RWPE2 (cell line): ENCODE measurements at regions not wholly inside any gene's neighbourhood (a gene's known extent, or its start where the extent isn't known, plus 50 kb on each side); places are given as distances from the start of the nearest gene placed in this dataset.
"Not testable (repeated sequence)": the region's sequence is repeated elsewhere in the genome, so short reads cannot be mapped to it uniquely, and the experiment has no call there.

ENCODE experiments used
- ATAC-seq: fragments of 200-7000 bp; cut with Tn5 transposase; 3 replicates; pipeline ENCODE4 v1.9.1; 2021; ENCODE audit warnings: low read depth
- DNase-seq: peaks from one replicate; pipeline ENCODE4 v3.0.0-alpha.2; 2020; ENCODE audit warnings: low spot score
- H3K27ac ChIP-seq: fragments of 450-650 bp; 2 replicates; pipeline ENCODE4 v1.5.1; 2017; ENCODE audit warnings: mild to moderate bottlenecking; ENCODE audit not compliant: poor library complexity, severe bottlenecking
- H3K27me3 ChIP-seq: fragments of 250-450 bp; sonication (Bioruptor Pico); 2 replicates; pipeline ENCODE4 v1.5.1; 2021; ENCODE audit warnings: mild to moderate bottlenecking, moderate library complexity; ENCODE audit not compliant: insufficient read depth, poor library complexity, severe bottlenecking
- H3K36me3 ChIP-seq: fragments of 250-450 bp; sonication (Bioruptor Pico); 2 replicates; pipeline ENCODE4 v1.5.1; 2020; ENCODE audit warnings: low read depth, mild to moderate bottlenecking, moderate library complexity
- H3K4me1 ChIP-seq: fragments of 250-450 bp; sonication (Bioruptor Pico); 2 replicates; pipeline ENCODE4 v1.5.1; 2021; ENCODE audit warnings: mild to moderate bottlenecking, moderate library complexity; ENCODE audit not compliant: insufficient read depth, poor library complexity, severe bottlenecking
- H3K4me3 ChIP-seq: fragments of 250-450 bp; sonication (Bioruptor Pico); 2 replicates; pipeline ENCODE4 v1.5.1; 2021; ENCODE audit warnings: mild to moderate bottlenecking, moderate library complexity; ENCODE audit not compliant: severe bottlenecking
- H3K9me3 ChIP-seq: fragments of 250-450 bp; sonication (Bioruptor Pico); 2 replicates; pipeline ENCODE4 v1.5.1; 2021; ENCODE audit warnings: mild to moderate bottlenecking, moderate library complexity; ENCODE audit not compliant: severe bottlenecking
- TF ChIP-seq, protein P1 (sequence below): fragments of 450-650 bp; IDR thresholded peaks from one replicate; pipeline ENCODE4 v1.5.1; 2017; ENCODE audit warnings: mild to moderate bottlenecking, moderate library complexity; ENCODE audit not compliant: poor library complexity, severe bottlenecking

DNA sequence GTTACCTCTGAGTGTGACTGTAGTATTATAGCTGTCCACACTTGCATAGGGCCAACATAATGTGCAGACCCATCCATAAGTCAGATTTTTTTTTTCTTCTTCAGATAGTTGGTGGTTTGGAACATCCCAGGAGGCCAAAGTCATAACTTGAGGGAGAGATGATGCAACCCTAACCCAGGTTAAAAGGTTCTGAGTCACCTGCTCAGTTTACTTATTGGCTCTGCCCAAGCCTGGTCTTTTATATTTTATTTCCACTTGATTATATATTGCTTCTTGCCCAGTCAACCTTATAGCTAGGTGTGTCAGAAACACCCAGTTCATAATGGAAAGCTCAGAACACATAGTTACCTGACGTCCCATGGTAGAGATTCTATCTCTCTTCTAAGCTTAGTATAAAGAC is 113.1 kb upstream of the PCSK1 start:
- Histone ChIP-seq H3K4me1 (peaks cover 11% of the 10 kb centered on the region), H3K4me3 (no peak overlapping the region), H3K27ac (peak overlapping the region; percentile 4), H3K9me3 (no peaks in the 10 kb centered on the region), H3K27me3 (no peaks in the 10 kb centered on the region), H3K36me3 (no peaks in the 10 kb centered on the region)
- DNase-seq (no peak), ATAC-seq (peak; percentile 88)
- TF ChIP-seq, protein P1, sequence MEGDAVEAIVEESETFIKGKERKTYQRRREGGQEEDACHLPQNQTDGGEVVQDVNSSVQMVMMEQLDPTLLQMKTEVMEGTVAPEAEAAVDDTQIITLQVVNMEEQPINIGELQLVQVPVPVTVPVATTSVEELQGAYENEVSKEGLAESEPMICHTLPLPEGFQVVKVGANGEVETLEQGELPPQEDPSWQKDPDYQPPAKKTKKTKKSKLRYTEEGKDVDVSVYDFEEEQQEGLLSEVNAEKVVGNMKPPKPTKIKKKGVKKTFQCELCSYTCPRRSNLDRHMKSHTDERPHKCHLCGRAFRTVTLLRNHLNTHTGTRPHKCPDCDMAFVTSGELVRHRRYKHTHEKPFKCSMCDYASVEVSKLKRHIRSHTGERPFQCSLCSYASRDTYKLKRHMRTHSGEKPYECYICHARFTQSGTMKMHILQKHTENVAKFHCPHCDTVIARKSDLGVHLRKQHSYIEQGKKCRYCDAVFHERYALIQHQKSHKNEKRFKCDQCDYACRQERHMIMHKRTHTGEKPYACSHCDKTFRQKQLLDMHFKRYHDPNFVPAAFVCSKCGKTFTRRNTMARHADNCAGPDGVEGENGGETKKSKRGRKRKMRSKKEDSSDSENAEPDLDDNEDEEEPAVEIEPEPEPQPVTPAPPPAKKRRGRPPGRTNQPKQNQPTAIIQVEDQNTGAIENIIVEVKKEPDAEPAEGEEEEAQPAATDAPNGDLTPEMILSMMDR, result no peak

DNA sequence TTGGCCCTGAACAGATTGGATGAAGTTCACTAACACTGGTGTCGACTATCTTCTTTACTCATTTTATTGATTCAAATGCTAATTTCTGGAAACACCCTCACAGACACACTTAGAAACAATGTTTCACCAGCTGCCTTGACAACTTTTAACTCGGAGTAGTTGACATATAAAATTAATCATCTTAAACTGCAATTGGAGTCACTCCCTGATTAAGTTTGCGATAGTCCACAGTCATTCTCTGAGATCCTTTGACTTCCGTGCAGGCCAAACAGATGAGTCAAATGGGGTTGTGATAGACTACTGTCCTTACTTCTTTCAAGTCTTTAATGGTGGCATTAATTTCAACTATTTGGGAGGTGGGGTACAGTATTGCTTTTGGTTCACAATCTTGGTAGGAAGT is 114.4 kb upstream of the PCSK1 start:
- TF ChIP-seq, protein P1, result no peak
- no peaks in the 10 kb centered on the region for H3K36me3 ChIP-seq
- no peaks in the 10 kb centered on the region for H3K27me3 ChIP-seq
- no peak for DNase-seq
- no peak for ATAC-seq
- peaks cover 11% of the 10 kb centered on the region for H3K4me1 ChIP-seq
- no peaks in the 10 kb centered on the region for H3K9me3 ChIP-seq
- no peak overlapping the region for H3K27ac ChIP-seq
- no peak overlapping the region for H3K4me3 ChIP-seq

DNA sequence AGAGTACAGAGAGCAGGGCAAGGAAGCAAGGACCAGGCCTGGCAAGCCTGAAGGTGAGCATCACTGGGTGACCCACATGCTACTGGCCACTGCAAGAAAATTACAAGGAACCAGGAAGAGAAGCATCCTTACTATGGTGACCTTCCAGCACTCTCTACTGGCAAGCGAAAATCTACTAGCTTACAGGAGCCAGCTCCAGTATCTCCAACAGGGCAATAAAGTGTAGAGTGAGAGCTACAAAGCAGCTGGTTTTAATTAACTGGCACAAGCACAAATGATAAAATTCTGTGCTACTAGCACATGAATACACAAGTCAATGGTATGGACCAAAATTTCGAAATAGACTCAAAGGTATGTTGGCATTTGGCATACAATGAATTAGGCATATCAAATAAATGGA is 113.3 kb upstream of the CAST start:
- peaks cover 11% of the 10 kb centered on the region for H3K4me1 ChIP-seq
- no peaks in the 10 kb centered on the region for H3K9me3 ChIP-seq
- no peaks in the 10 kb centered on the region for H3K36me3 ChIP-seq
- no peak overlapping the region for H3K27ac ChIP-seq
- no peaks in the 10 kb centered on the region for H3K27me3 ChIP-seq
- TF ChIP-seq, protein P1, result peak; percentile 13
- DNase-seq (no peak), ATAC-seq (no peak; the same call in 2 of the 3 replicates)
- no peak overlapping the region for H3K4me3 ChIP-seq

DNA sequence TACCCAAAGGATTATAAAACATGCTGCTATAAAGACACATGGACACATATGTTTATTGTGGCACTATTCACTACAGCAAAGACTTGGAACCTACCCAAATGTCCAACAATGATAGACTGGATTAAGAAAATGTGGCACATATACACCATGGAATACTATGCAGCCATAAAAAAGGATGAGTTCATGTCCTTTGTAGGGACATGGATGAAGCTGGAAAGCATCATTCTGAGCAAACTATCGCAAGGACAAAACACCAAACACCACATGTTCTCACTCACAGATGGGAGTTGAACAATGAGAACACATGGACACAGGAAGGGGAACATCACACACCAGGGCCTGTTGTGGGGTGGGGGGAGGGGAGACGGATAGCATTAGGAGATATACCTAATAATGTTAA is 101.3 kb upstream of the CAST start:
- H3K27me3 ChIP-seq, H3K27ac ChIP-seq, ATAC-seq, H3K4me3 ChIP-seq, H3K9me3 ChIP-seq, DNase-seq, H3K36me3 ChIP-seq: not testable (repeated sequence)
- H3K4me1 ChIP-seq, result peaks cover 13% of the 10 kb centered on the region

DNA sequence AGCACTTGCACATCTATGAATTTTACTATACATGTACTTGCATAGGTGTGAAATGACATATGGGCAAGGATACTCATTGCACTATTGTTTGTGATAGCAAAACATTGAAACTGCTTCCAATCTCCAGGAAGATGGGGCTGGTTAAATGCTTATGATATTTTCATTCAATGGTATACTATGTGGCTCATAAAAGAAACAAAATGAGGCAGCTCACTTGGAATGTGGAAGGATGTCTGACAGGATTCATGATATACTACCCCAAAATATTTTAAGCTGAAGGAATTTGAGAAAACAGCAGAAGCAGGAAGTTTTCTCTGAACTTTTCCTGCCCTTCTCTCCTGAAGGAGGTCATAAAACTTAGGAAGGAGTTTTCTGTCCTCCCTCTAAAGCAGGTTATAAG is 99.6 kb upstream of the CAST start:
- TF ChIP-seq, protein P1, result no peak
- peaks cover 28% of the 10 kb centered on the region for H3K4me1 ChIP-seq
- DNase-seq (no peak), ATAC-seq (peak; percentile 84)
- no peak overlapping the region for H3K4me3 ChIP-seq
- no peaks in the 10 kb centered on the region for H3K27me3 ChIP-seq
- peaks cover 4% of the 10 kb centered on the region for H3K9me3 ChIP-seq
- H3K27ac ChIP-seq, result peak overlapping the region; percentile 79
- H3K36me3 ChIP-seq, result no peaks in the 10 kb centered on the region

DNA sequence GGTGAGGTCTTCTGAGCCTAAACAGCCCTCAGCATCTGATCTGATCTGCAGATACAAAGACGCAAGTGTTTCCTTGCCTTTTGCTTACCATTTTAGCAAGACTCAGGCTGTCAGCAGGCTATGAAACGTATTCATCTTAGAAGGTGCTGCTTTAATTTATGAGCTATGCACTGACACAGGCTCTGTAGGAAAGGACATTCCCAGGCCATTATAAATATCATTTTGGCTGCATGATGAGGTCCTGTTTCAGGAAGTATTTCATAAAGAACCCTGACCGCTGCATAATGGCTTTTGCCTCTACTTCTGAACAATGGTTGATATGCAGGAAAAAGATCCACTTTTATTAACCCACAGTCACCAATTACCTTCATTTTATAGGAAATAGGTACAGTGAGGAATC is 98.4 kb upstream of the CAST start:
- H3K36me3 ChIP-seq, result no peaks in the 10 kb centered on the region
- ATAC-seq (no peak), DNase-seq (no peak)
- H3K9me3 ChIP-seq, result peaks cover 4% of the 10 kb centered on the region
- peaks cover 29% of the 10 kb centered on the region for H3K4me1 ChIP-seq
- no peak overlapping the region for H3K4me3 ChIP-seq
- TF ChIP-seq, protein P1, result no peak
- no peak overlapping the region for H3K27ac ChIP-seq
- H3K27me3 ChIP-seq, result no peaks in the 10 kb centered on the region
